Karpas-422 (cell line): ENCODE measurements at regions not wholly inside any gene's neighbourhood (a gene's known extent, or its start where the extent isn't known, plus 50 kb on each side); places are given as distances from the start of the nearest gene placed in this dataset.
"Not testable (repeated sequence)": the region's sequence is repeated elsewhere in the genome, so short reads cannot be mapped to it uniquely, and the experiment has no call there.

ENCODE experiments used
- DNase-seq: peaks from one replicate; pipeline ENCODE4 v3.0.0-alpha.2; 2015
- H2AFZ ChIP-seq: fragments of 200-600 bp; sonication (generic); 2 replicates; pipeline ENCODE4 v1.6.1; 2014; ENCODE audit warnings: antibody characterized with exemption, low read length, mixed read lengths
- H3K27ac ChIP-seq: fragments of 200-600 bp; sonication (generic); 2 replicates; pipeline ENCODE4 v1.5.1; 2014; ENCODE audit warnings: mild to moderate bottlenecking, low read length, moderate library complexity
- H3K27me3 ChIP-seq: fragments of 200-600 bp; sonication (generic); 2 replicates; pipeline ENCODE4 v1.6.1; 2014; ENCODE audit warnings: low read length, mixed read lengths
- H3K36me3 ChIP-seq: fragments of 200-600 bp; sonication (generic); 2 replicates; pipeline ENCODE4 v1.6.1; 2014; ENCODE audit warnings: low read length, mixed read lengths; ENCODE audit not compliant: insufficient read depth
- H3K4me1 ChIP-seq: fragments of 200-600 bp; sonication (generic); 2 replicates; pipeline ENCODE4 v1.6.1; 2014; ENCODE audit warnings: mild to moderate bottlenecking, low read length, mixed read lengths
- H3K4me2 ChIP-seq: fragments of 200-600 bp; sonication (generic); 2 replicates; pipeline ENCODE4 v1.6.1; 2014; ENCODE audit warnings: low read length, low read depth, mild to moderate bottlenecking; ENCODE audit not compliant: poor library complexity, severe bottlenecking
- H3K4me3 ChIP-seq: fragments of 200-600 bp; sonication (generic); 2 replicates; pipeline ENCODE4 v1.5.1; 2014; ENCODE audit warnings: mild to moderate bottlenecking, antibody characterized with exemption, low read length, mixed read lengths
- H3K79me2 ChIP-seq: fragments of 200-600 bp; sonication (generic); 2 replicates; pipeline ENCODE4 v1.6.1; 2014; ENCODE audit warnings: mild to moderate bottlenecking, low read length, mixed read lengths
- H3K9ac ChIP-seq: fragments of 200-600 bp; sonication (generic); 2 replicates; pipeline ENCODE4 v1.6.0; 2014; ENCODE audit warnings: low read length
- H3K9me2 ChIP-seq: fragments of 200-600 bp; sonication (generic), shearing (Covaris generic); replicated peaks from 2 replicates; pipeline ENCODE4 v1.6.0; 2014; ENCODE audit warnings: mild to moderate bottlenecking, low read length, moderate library complexity; ENCODE audit not compliant: insufficient read depth
- H3K9me3 ChIP-seq: fragments of 300-700, 200-600 bp; sonication (generic); 2 replicates; pipeline ENCODE4 v1.6.1; 2014; ENCODE audit warnings: low read length, mixed read lengths
- H4K20me1 ChIP-seq: fragments of 200-600 bp; sonication (generic); 2 replicates; pipeline ENCODE4 v1.6.1; 2014; ENCODE audit warnings: mild to moderate bottlenecking, antibody characterized with exemption, low read length, low read depth; ENCODE audit not compliant: insufficient read depth

GRCh38 chr3:42871-43744, 153.5 kb upstream of the CHL1 start:
- not testable (repeated sequence) for H3K9ac ChIP-seq, H3K4me1 ChIP-seq, H2AFZ ChIP-seq, H3K4me2 ChIP-seq, H3K4me3 ChIP-seq, H3K79me2 ChIP-seq, H3K9me2 ChIP-seq, H3K36me3 ChIP-seq, H3K27ac ChIP-seq, H4K20me1 ChIP-seq, H3K27me3 ChIP-seq, H3K9me3 ChIP-seq
- DNase-seq = peak; percentile 78

GRCh38 chr3:44028-44676, 152.4 kb upstream of the CHL1 start:
- no peaks in the 10 kb centered on the region for H3K79me2 ChIP-seq
- H3K9ac ChIP-seq = no peak overlapping the region
- H3K4me1 ChIP-seq = no peaks in the 10 kb centered on the region
- H3K4me2 ChIP-seq = no peak overlapping the region
- no peaks in the 10 kb centered on the region for H3K9me3 ChIP-seq
- DNase-seq = no peak
- H3K9me2 ChIP-seq = no peaks in the 10 kb centered on the region
- H3K27ac ChIP-seq = no peak overlapping the region
- H4K20me1 ChIP-seq = no peaks in the 10 kb centered on the region
- H3K36me3 ChIP-seq = no peaks in the 10 kb centered on the region
- no peak overlapping the region for H2AFZ ChIP-seq
- H3K4me3 ChIP-seq = no peak overlapping the region
- H3K27me3 ChIP-seq = no peaks in the 10 kb centered on the region

- not testable (repeated sequence) for H3K4me1 ChIP-seq, H3K9me2 ChIP-seq, H3K27me3 ChIP-seq, H2AFZ ChIP-seq, H3K4me2 ChIP-seq, H3K4me3 ChIP-seq, H3K9me3 ChIP-seq, H4K20me1 ChIP-seq, H3K27ac ChIP-seq, DNase-seq, H3K36me3 ChIP-seq, H3K79me2 ChIP-seq, H3K9ac ChIP-seq
Observed at GRCh38 chr3:44941-45340, 151.6 kb upstream of the CHL1 start.

- no peak overlapping the region for H3K27ac ChIP-seq
- H3K4me1 ChIP-seq = no peaks in the 10 kb centered on the region
- H3K9me2 ChIP-seq = no peaks in the 10 kb centered on the region
- H3K9ac ChIP-seq = no peak overlapping the region
- H4K20me1 ChIP-seq = no peaks in the 10 kb centered on the region
- H3K4me2 ChIP-seq = no peak overlapping the region
- no peaks in the 10 kb centered on the region for H3K27me3 ChIP-seq
- no peaks in the 10 kb centered on the region for H3K9me3 ChIP-seq
- H3K79me2 ChIP-seq = no peaks in the 10 kb centered on the region
- no peak for DNase-seq
- H2AFZ ChIP-seq = no peak overlapping the region
- H3K36me3 ChIP-seq = no peaks in the 10 kb centered on the region
- H3K4me3 ChIP-seq = no peak overlapping the region
Observed at GRCh38 chr3:46576-46975, 150.0 kb upstream of the CHL1 start.

GRCh38 chr3:53441-53840, 143.1 kb upstream of the CHL1 start:
- H3K27me3 ChIP-seq, H3K4me3 ChIP-seq, H4K20me1 ChIP-seq, H3K9me2 ChIP-seq, H3K9ac ChIP-seq, H2AFZ ChIP-seq, H3K36me3 ChIP-seq, H3K4me2 ChIP-seq, H3K79me2 ChIP-seq, H3K9me3 ChIP-seq, H3K27ac ChIP-seq, H3K4me1 ChIP-seq, DNase-seq: not testable (repeated sequence)

- H4K20me1 ChIP-seq = no peaks in the 10 kb centered on the region
- H3K9me3 ChIP-seq = no peaks in the 10 kb centered on the region
- H3K36me3 ChIP-seq = no peaks in the 10 kb centered on the region
- H3K27me3 ChIP-seq = no peaks in the 10 kb centered on the region
- no peak overlapping the region for H3K4me3 ChIP-seq
- no peak overlapping the region for H2AFZ ChIP-seq
- no peak overlapping the region for H3K4me2 ChIP-seq
- no peak overlapping the region for H3K27ac ChIP-seq
- no peak overlapping the region for H3K9ac ChIP-seq
- H3K4me1 ChIP-seq = no peaks in the 10 kb centered on the region
- DNase-seq = peak; percentile 45
- no peaks in the 10 kb centered on the region for H3K79me2 ChIP-seq
- no peaks in the 10 kb centered on the region for H3K9me2 ChIP-seq
Observed at GRCh38 chr3:54240-54639, 142.3 kb upstream of the CHL1 start.

GRCh38 chr3:56672-57071, 139.9 kb upstream of the CHL1 start:
- H3K79me2 ChIP-seq = no peaks in the 10 kb centered on the region
- H3K4me1 ChIP-seq = no peaks in the 10 kb centered on the region
- H3K27ac ChIP-seq = no peak overlapping the region

GRCh38 chr3:59854-60253, 136.7 kb upstream of the CHL1 start:
- no peaks in the 10 kb centered on the region for H3K4me1 ChIP-seq
- H2AFZ ChIP-seq = no peak overlapping the region
- H3K4me3 ChIP-seq = no peak overlapping the region
- H3K79me2 ChIP-seq = no peaks in the 10 kb centered on the region
- H3K27me3 ChIP-seq = no peaks in the 10 kb centered on the region
- DNase-seq = no peak
- H3K9me2 ChIP-seq = no peaks in the 10 kb centered on the region
- no peaks in the 10 kb centered on the region for H3K9me3 ChIP-seq
- no peak overlapping the region for H3K4me2 ChIP-seq
- H4K20me1 ChIP-seq = no peaks in the 10 kb centered on the region
- H3K27ac ChIP-seq = no peak overlapping the region
- no peak overlapping the region for H3K9ac ChIP-seq
- no peaks in the 10 kb centered on the region for H3K36me3 ChIP-seq

More at GRCh38 chr3:56672-57071, 139.9 kb upstream of the CHL1 start:
- Histone ChIP-seq H4K20me1 (no peaks in the 10 kb centered on the region), H3K9me2 (no peaks in the 10 kb centered on the region), H3K9me3 (no peaks in the 10 kb centered on the region), H3K4me3 (no peak overlapping the region), H3K4me2 (no peak overlapping the region), H3K36me3 (no peaks in the 10 kb centered on the region), H3K27me3 (no peaks in the 10 kb centered on the region), H3K9ac (no peak overlapping the region), H2AFZ (no peak overlapping the region)
- DNase-seq = no peak
